Neural crest cell (in vitro differentiated cells): ENCODE measurements at regions not wholly inside any gene's neighbourhood (a gene's known extent, or its start where the extent isn't known, plus 50 kb on each side); places are given as distances from the start of the nearest gene placed in this dataset.

ENCODE experiments used
- DNase-seq: peaks from one replicate; pipeline ENCODE4 v3.0.0; 2021; ENCODE audit warnings: low read depth, mixed read lengths, low spot score
- H3K27ac Mint-ChIP-seq: one replicate; pipeline ENCODE4 v1.8.0; 2021; ENCODE audit warnings: mild to moderate bottlenecking, mixed read lengths; ENCODE audit not compliant: unreplicated experiment
- H3K27me3 Mint-ChIP-seq: 2 replicates; pipeline ENCODE4 v1.8.0; 2021; ENCODE audit warnings: low read depth, mild to moderate bottlenecking, mixed read lengths
- H3K36me3 Mint-ChIP-seq: 2 replicates; pipeline ENCODE4 v1.8.0; 2021; ENCODE audit warnings: low read depth, mild to moderate bottlenecking, mixed read lengths
- H3K4me1 Mint-ChIP-seq: 2 replicates; pipeline ENCODE4 v1.8.0; 2021; ENCODE audit warnings: mixed read lengths
- H3K4me3 Mint-ChIP-seq: one replicate; pipeline ENCODE4 v1.8.0; 2021; ENCODE audit warnings: mild to moderate bottlenecking, mixed read lengths
- H3K9me3 Mint-ChIP-seq: 2 replicates; pipeline ENCODE4 v1.8.0; 2021; ENCODE audit warnings: mixed read lengths
- TF ChIP-seq, protein P1 (sequence below): fragments of 200-600 bp; sonication (generic); conservative IDR thresholded peaks from 2 replicates; pipeline ENCODE4 v1.5.0; 2021; ENCODE audit warnings: antibody characterized with exemption, mild to moderate bottlenecking

GRCh38 chr3:75126556-75126955, 512.1 kb upstream of the CNTN3 start:
- no peaks in the 10 kb centered on the region for H3K27me3 Mint-ChIP-seq
- H3K9me3 Mint-ChIP-seq, result peaks cover 2% of the 10 kb centered on the region
- TF ChIP-seq, protein P1, sequence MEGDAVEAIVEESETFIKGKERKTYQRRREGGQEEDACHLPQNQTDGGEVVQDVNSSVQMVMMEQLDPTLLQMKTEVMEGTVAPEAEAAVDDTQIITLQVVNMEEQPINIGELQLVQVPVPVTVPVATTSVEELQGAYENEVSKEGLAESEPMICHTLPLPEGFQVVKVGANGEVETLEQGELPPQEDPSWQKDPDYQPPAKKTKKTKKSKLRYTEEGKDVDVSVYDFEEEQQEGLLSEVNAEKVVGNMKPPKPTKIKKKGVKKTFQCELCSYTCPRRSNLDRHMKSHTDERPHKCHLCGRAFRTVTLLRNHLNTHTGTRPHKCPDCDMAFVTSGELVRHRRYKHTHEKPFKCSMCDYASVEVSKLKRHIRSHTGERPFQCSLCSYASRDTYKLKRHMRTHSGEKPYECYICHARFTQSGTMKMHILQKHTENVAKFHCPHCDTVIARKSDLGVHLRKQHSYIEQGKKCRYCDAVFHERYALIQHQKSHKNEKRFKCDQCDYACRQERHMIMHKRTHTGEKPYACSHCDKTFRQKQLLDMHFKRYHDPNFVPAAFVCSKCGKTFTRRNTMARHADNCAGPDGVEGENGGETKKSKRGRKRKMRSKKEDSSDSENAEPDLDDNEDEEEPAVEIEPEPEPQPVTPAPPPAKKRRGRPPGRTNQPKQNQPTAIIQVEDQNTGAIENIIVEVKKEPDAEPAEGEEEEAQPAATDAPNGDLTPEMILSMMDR, result no peak
- H3K4me3 Mint-ChIP-seq, result no peak overlapping the region
- H3K36me3 Mint-ChIP-seq, result no peaks in the 10 kb centered on the region
- no peak overlapping the region for H3K27ac Mint-ChIP-seq
- no peak for DNase-seq
- H3K4me1 Mint-ChIP-seq, result no peaks in the 10 kb centered on the region

GRCh38 chr3:75129101-75129500, 514.6 kb upstream of the CNTN3 start:
- TF ChIP-seq, protein P1, result no peak
- H3K27ac Mint-ChIP-seq, result no peak overlapping the region
- no peak for DNase-seq
- H3K4me3 Mint-ChIP-seq, result no peak overlapping the region
- H3K27me3 Mint-ChIP-seq, result no peaks in the 10 kb centered on the region
- H3K36me3 Mint-ChIP-seq, result no peaks in the 10 kb centered on the region
- no peaks in the 10 kb centered on the region for H3K4me1 Mint-ChIP-seq
- peaks cover 6% of the 10 kb centered on the region for H3K9me3 Mint-ChIP-seq

- Mint-ChIP-seq H3K27me3 (no peaks in the 10 kb centered on the region), H3K27ac (no peak overlapping the region), H3K4me3 (no peak overlapping the region), H3K36me3 (no peaks in the 10 kb centered on the region), H3K4me1 (no peaks in the 10 kb centered on the region), H3K9me3 (peaks cover 16% of the 10 kb centered on the region)
- DNase-seq, result no peak
- TF ChIP-seq, protein P1, result no peak
Observed at GRCh38 chr3:75136100-75136897, 521.8 kb upstream of the CNTN3 start.

DNA sequence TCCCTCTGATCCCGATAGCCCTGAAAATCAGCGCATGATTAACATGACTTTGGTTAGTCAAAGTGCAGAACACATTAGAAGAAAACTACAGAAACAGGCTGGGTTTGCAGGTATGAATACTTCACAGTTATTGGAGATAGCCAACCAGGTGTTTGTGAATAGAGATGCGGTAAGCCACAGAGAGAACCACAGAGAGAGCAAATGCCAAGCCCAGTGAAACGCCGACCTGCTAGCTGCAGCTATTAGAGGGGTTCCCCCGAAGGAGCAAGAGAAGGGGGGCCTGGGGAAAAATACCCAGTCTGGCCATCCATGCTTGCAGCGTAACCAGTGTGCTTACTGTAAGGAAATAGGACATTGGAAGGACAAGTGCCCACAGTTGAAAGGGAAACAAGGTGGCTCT, 523.9 kb upstream of the CNTN3 start:
- Mint-ChIP-seq H3K9me3 (peaks cover 16% of the 10 kb centered on the region), H3K4me3 (no peak overlapping the region), H3K36me3 (no peaks in the 10 kb centered on the region), H3K4me1 (no peaks in the 10 kb centered on the region), H3K27me3 (no peaks in the 10 kb centered on the region), H3K27ac (no peak overlapping the region)
- TF ChIP-seq, protein P1, result no peak
- no peak for DNase-seq

GRCh38 chr3:75140904-75141615, 523.1 kb upstream of the FRG2C start:
- TF ChIP-seq, protein P1, result no peak
- DNase-seq, result no peak
- Mint-ChIP-seq H3K9me3 (peaks cover 10% of the 10 kb centered on the region), H3K4me3 (no peak overlapping the region), H3K4me1 (no peaks in the 10 kb centered on the region), H3K36me3 (no peaks in the 10 kb centered on the region), H3K27me3 (no peaks in the 10 kb centered on the region), H3K27ac (no peak overlapping the region)
